ENCODE measurements at regions not wholly inside any gene's neighbourhood (a gene's known extent, or its start where the extent isn't known, plus 50 kb on each side); places are given as distances from the start of the nearest gene placed in this dataset.

- TF ChIP-seq CTCF (IDR thresholded peaks at IDR 0.05) (no peak), EZH2 (IDR thresholded peaks at IDR 0.05; ENCODE audit: borderline replicate concordance, insufficient read depth, low read depth, low read length, poor library complexity, severe bottlenecking) (no peak)
Measured at GRCh38 chrX:6930307-6930849, 217.1 kb upstream of the STS start.

Data from B cell (primary cell).